Tibial nerve (tissue), 4 donors: ENCODE measurements at regions not wholly inside any gene's neighbourhood (a gene's known extent, or its start where the extent isn't known, plus 50 kb on each side); places are given as distances from the start of the nearest gene placed in this dataset.

Experiments used
- DNase-seq, 2 donors: peaks; one replicate each; pipeline ENCODE4 v3.0.0-alpha.2; 2019; ENCODE audit warnings: low spot score in 2 of 2
- H3K27ac ChIP-seq, 4 donors: fragments of 200-600 bp; sonication (generic) in 3 of 4; one replicate each; pipeline ENCODE4 v1.5.1; 2017 to 2019; ENCODE audit warnings: mild to moderate bottlenecking in 1 of 4
- H3K27me3 ChIP-seq, 2 donors: fragments of 200-600 bp; sonication (generic) in 1 of 2; one replicate each; pipeline versions ENCODE4 v1.5.1 to v1.6.0; 2017 to 2019
- H3K36me3 ChIP-seq, 3 donors: fragments of 200-600 bp; sonication (generic); one replicate each; pipeline ENCODE4 v1.5.1; 2018 to 2019
- H3K4me1 ChIP-seq, 4 donors: fragments of 200-600 bp; sonication (generic) in 3 of 4; one replicate each; pipeline ENCODE4 v1.5.1; 2017 to 2019
- H3K4me3 ChIP-seq, 4 donors: fragments of 200-600 bp; sonication (generic) in 3 of 4; one replicate each; pipeline ENCODE4 v1.5.1; 2017 to 2019; ENCODE audit warnings: mild to moderate bottlenecking in 1 of 4, moderate library complexity in 1 of 4
- H3K9me3 ChIP-seq, 4 donors: fragments of 200-600 bp; sonication (generic) in 3 of 4; one replicate each; pipeline ENCODE4 v1.5.1; 2017 to 2019
- CTCF ChIP-seq, 5 experiments: fragments of 200-600 bp in 3 of 5; fragments of 450-650 bp in 2 of 5; sonication (generic) in 3 of 5; IDR thresholded peaks; one replicate each; pipeline ENCODE4 v1.5.1; 2016 to 2019; ENCODE audit warnings: antibody characterized with exemption in 5 of 5, mild to moderate bottlenecking in 3 of 5, moderate library complexity in 2 of 5
- EP300 ChIP-seq, 2 donors: sonication (generic); formaldehyde crosslinking; IDR thresholded peaks; one replicate each; pipeline ENCODE4 v1.6.1; 2017; ENCODE audit warnings: antibody characterized with exemption in 2 of 2, mild to moderate bottlenecking in 1 of 2
- POLR2A ChIP-seq, 2 donors: fragments of 450-650 bp; IDR thresholded peaks; one replicate each; pipeline ENCODE4 v1.6.1; 2017; ENCODE audit warnings: antibody characterized with exemption in 2 of 2, mild to moderate bottlenecking in 2 of 2, moderate library complexity in 2 of 2
- WGBS, 2 donors: methylation state at CpG; one replicate each; pipeline ENCODE4 v1.1.5; 2018; 5-methylcytosine and 5-hydroxymethylcytosine counted together

- no peak for DNase-seq
- 67 to 72% methylated on average over 8 of the region's 8 CpGs for WGBS, 2 donors
- no peaks in the 10 kb centered on the region for H3K27me3 ChIP-seq
Measured at GRCh38 chr19:28985201-28985600, 227.8 kb downstream of the UQCRFS1 start.

GRCh38 chr19:28984315-28984714 lies 228.6 kb downstream of the UQCRFS1 start:
- peaks cover 0 to 5% (median 0%) of the 10 kb centered on the region in 4 donors for H3K9me3 ChIP-seq
- H3K4me3 ChIP-seq, result no peak overlapping the region
- TF ChIP-seq CTCF (IDR thresholded peaks at IDR 0.05) (no peak), EP300 (IDR thresholded peaks at IDR 0.05) (no peak), POLR2A (IDR thresholded peaks at IDR 0.05) (no peak)
- no peaks in the 10 kb centered on the region for H3K36me3 ChIP-seq
- H3K4me1 ChIP-seq, result no peaks in the 10 kb centered on the region
- no peak overlapping the region for H3K27ac ChIP-seq
- DNase-seq, result no peak
- H3K27me3 ChIP-seq, result no peaks in the 10 kb centered on the region
- 91 to 94% methylated on average over 4 of the region's 4 CpGs for WGBS, 2 donors

More at GRCh38 chr19:28985201-28985600, 227.8 kb downstream of the UQCRFS1 start:
- no peak for TF ChIP-seq EP300 (IDR thresholded peaks at IDR 0.05)
- TF ChIP-seq POLR2A (IDR thresholded peaks at IDR 0.05), result no peak
- no peak for TF ChIP-seq CTCF (IDR thresholded peaks at IDR 0.05)
- no peak overlapping the region for H3K27ac ChIP-seq
- no peaks in the 10 kb centered on the region for H3K4me1 ChIP-seq
- H3K9me3 ChIP-seq, result peaks cover 0 to 5% (median 0%) of the 10 kb centered on the region in 4 donors
- H3K4me3 ChIP-seq, result no peak overlapping the region
- no peaks in the 10 kb centered on the region for H3K36me3 ChIP-seq

DNA sequence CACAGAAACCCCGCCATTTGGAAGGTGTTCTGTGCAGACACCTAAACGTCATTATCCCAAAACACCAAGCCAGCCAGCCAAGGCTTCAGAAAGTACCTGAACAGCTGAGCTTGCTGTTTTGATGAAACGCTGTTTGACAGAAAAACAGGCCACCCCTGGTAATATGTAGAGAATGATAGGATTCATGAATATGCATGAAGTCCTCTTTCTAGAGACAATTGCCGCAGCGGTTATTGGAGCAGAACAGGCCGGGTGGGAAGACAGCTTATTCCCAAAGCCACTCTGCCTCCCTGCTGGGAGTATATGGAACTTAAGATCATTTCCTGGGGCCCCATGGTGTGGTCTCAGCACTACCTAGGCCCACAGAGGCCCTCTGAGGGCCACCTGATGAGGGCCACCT lies 229.5 kb downstream of the UQCRFS1 start:
- WGBS, 2 donors, result 80 to 87% methylated on average over 6 of the region's 6 CpGs
- no peak for DNase-seq
- Histone ChIP-seq H3K9me3 (peaks cover 0 to 5% (median 0%) of the 10 kb centered on the region in 4 donors), H3K4me3 (no peak overlapping the region), H3K27ac (no peak overlapping the region), H3K36me3 (no peaks in the 10 kb centered on the region), H3K4me1 (no peaks in the 10 kb centered on the region), H3K27me3 (no peaks in the 10 kb centered on the region)
- TF ChIP-seq POLR2A (IDR thresholded peaks at IDR 0.05) (no peak), CTCF (IDR thresholded peaks at IDR 0.05) (no peak), EP300 (IDR thresholded peaks at IDR 0.05) (no peak)

DNA sequence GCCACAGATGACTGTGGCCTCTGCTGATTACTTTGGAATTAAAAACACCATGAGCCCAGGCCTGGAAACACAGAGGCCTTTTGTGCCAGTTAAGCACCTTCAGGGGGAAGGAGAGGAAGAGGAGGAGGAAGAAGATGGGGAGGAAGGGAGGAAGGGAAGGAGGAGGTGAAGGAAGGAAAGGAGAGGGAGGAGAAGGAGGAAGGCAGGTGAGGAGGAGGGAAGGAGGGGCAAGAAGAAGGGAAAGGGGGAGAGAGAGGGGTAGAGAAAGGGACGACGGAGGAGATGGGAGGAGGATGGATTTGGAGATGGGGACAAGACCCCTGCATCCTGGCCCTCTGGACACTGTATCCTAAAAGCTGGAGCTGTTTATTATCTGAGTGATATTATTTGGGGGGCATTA lies 231.0 kb downstream of the UQCRFS1 start:
- Histone ChIP-seq H3K9me3 (peaks cover 0 to 5% (median 0%) of the 10 kb centered on the region in 4 donors), H3K4me1 (no peaks in the 10 kb centered on the region), H3K36me3 (no peaks in the 10 kb centered on the region), H3K4me3 (no peak overlapping the region), H3K27ac (no peak overlapping the region), H3K27me3 (no peaks in the 10 kb centered on the region)
- TF ChIP-seq CTCF (IDR thresholded peaks at IDR 0.05), result no peak
- no peak for TF ChIP-seq EP300 (IDR thresholded peaks at IDR 0.05)
- no peak for TF ChIP-seq POLR2A (IDR thresholded peaks at IDR 0.05)
- no peak for DNase-seq
- WGBS, 2 donors, result 69 to 74% methylated on average over 2 of the region's 2 CpGs

DNA sequence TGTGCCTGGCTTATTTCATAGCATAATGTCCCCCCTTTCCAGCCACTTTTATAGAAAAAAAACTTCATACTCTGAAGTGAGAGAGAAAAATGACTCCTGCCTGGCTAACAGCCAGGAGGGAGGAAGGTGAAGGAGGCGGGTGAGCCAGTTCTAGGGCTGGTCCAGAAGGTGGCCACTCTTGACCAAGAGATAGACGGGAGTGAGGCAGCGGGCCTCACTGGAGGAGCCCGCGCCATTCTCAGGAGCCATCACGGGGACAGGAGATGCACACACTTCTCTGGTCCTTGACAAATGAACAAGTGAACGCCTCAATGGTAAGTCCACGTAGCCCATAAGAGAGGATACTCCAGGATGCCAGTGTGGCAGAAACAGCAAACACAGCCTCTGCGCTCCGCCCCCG lies 231.4 kb downstream of the UQCRFS1 start:
- H3K4me1 ChIP-seq, result no peaks in the 10 kb centered on the region
- H3K27ac ChIP-seq, result no peak overlapping the region
- H3K9me3 ChIP-seq, result peaks cover 0 to 5% (median 0%) of the 10 kb centered on the region in 4 donors
- H3K36me3 ChIP-seq, result no peaks in the 10 kb centered on the region
- no peak for TF ChIP-seq EP300 (IDR thresholded peaks at IDR 0.05)
- TF ChIP-seq POLR2A (IDR thresholded peaks at IDR 0.05), result no peak
- no peak for TF ChIP-seq CTCF (IDR thresholded peaks at IDR 0.05)
- H3K4me3 ChIP-seq, result no peak overlapping the region
- no peak for DNase-seq
- WGBS, 2 donors, result 70 to 71% methylated on average over 11 of the region's 11 CpGs
- H3K27me3 ChIP-seq, result no peaks in the 10 kb centered on the region
